AG04449 (cell line): ENCODE measurements at regions not wholly inside any gene's neighbourhood (a gene's known extent, or its start where the extent isn't known, plus 50 kb on each side); places are given as distances from the start of the nearest gene placed in this dataset.

ENCODE experiments used
- CTCF ChIA-PET: fragments of 350-600 bp; formaldehyde crosslinking; extraction: SDS; loops from one replicate; lab custom pipeline; 2021; ENCODE audit warnings: antibody characterized with exemption; lab: Yijun Ruan, JAX
- POLR2A ChIA-PET: fragments of 400-600, 350-600 bp; formaldehyde crosslinking; extraction: SDS; loops from one replicate; lab custom pipeline; 2020; ENCODE audit warnings: antibody characterized with exemption, inconsistent platforms; lab: Yijun Ruan, JAX
- DNase-seq: peaks from one replicate; pipeline ENCODE4 v3.0.0-alpha.2; 2010; ENCODE audit warnings: low read depth, low spot score
- H3K4me3 ChIP-seq: 2 replicates; pipeline ENCODE4 v1.5.1; 2011; ENCODE audit warnings: low read depth, mild to moderate bottlenecking, control low read depth, low read length
- CTCF ChIP-seq: IDR thresholded peaks from one replicate; pipeline ENCODE4 v1.5.1; 2011; ENCODE audit warnings: mild to moderate bottlenecking, moderate library complexity, low read length, control low read depth, inconsistent platforms; ENCODE audit not compliant: insufficient read depth; ENCODE audit errors: missing control alignments

- ChIA-PET POLR2A (no interaction called here), CTCF (no interaction called here)
- H3K4me3 ChIP-seq, result no peak overlapping the region
- no peak for DNase-seq
- no peak for TF ChIP-seq CTCF
Measured at GRCh38 chr1:83531521-83532309, 467.2 kb downstream of the TTLL7 start.

GRCh38 chr1:83530506-83530905 lies 468.4 kb downstream of the TTLL7 start:
- DNase-seq, result no peak
- TF ChIP-seq CTCF, result no peak
- ChIA-PET CTCF (no interaction called here), POLR2A (no interaction called here)
- H3K4me3 ChIP-seq, result no peak overlapping the region

GRCh38 chr1:83527987-83528386 lies 470.9 kb downstream of the TTLL7 start:
- POLR2A ChIA-PET, result no interaction called here
- DNase-seq, result no peak
- CTCF ChIA-PET, result no interaction called here

GRCh38 chr1:83520797-83521196 lies 478.1 kb downstream of the TTLL7 start:
- POLR2A ChIA-PET, result no interaction called here
- CTCF ChIA-PET, result no interaction called here
- TF ChIP-seq CTCF, result no peak
- no peak overlapping the region for H3K4me3 ChIP-seq
- no peak for DNase-seq

More at GRCh38 chr1:83527987-83528386, 470.9 kb downstream of the TTLL7 start:
- TF ChIP-seq CTCF, result no peak
- H3K4me3 ChIP-seq, result no peak overlapping the region

GRCh38 chr1:83516369-83516768 lies 482.6 kb downstream of the TTLL7 start:
- H3K4me3 ChIP-seq, result no peak overlapping the region
- no peak for TF ChIP-seq CTCF
- ChIA-PET POLR2A (interaction anchor here (0.6 kb wide), 1 partner anchor 44 kb away, joined by 3 read pairs; no protein-coding TSS in a partner anchor), CTCF (no interaction called here)
- no peak for DNase-seq

GRCh38 chr1:83515578-83516154 lies 483.3 kb downstream of the TTLL7 start:
- ChIA-PET POLR2A (interaction anchor here (0.6 kb wide), 1 partner anchor 45 kb away, joined by 3 read pairs; no protein-coding TSS in a partner anchor), CTCF (no interaction called here)
- no peak for DNase-seq
- H3K4me3 ChIP-seq, result no peak overlapping the region
- TF ChIP-seq CTCF, result no peak
